GM23248 (cell line): ENCODE measurements at regions not wholly inside any gene's neighbourhood (a gene's known extent, or its start where the extent isn't known, plus 50 kb on each side); places are given as distances from the start of the nearest gene placed in this dataset.

ENCODE experiments used
- EZH2 ChIP-seq: fragments of 200-600 bp; sonication (generic); IDR thresholded peaks from 2 replicates; pipeline ENCODE4 v1.6.1; 2018; ENCODE audit warnings: antibody characterized with exemption, mild to moderate bottlenecking; ENCODE audit not compliant: insufficient read depth, poor library complexity, severe bottlenecking
- EZH2phosphoT487 ChIP-seq: fragments of 200-600 bp; sonication (generic); IDR thresholded peaks from 2 replicates; pipeline ENCODE4 v1.6.1; 2018; ENCODE audit warnings: antibody characterized with exemption, moderate library complexity, mild to moderate bottlenecking, low read depth; ENCODE audit not compliant: insufficient read depth

- TF ChIP-seq EZH2, result no peak
- TF ChIP-seq EZH2phosphoT487, result no peak
Measured at GRCh38 chr1:232538224-232538942, 91.5 kb downstream of the SIPA1L2 start.
